HG03045 (cell line): ENCODE measurements at regions not wholly inside any gene's neighbourhood (a gene's known extent, or its start where the extent isn't known, plus 50 kb on each side); places are given as distances from the start of the nearest gene placed in this dataset.

Experiments
- ATAC-seq: cut with Tn5 transposase; IDR thresholded peaks from one replicate; pipeline ENCODE4 v1.9.1; 2021; ENCODE audit warnings: mild to moderate bottlenecking, moderate library complexity; ENCODE audit not compliant: unreplicated experiment

DNA sequence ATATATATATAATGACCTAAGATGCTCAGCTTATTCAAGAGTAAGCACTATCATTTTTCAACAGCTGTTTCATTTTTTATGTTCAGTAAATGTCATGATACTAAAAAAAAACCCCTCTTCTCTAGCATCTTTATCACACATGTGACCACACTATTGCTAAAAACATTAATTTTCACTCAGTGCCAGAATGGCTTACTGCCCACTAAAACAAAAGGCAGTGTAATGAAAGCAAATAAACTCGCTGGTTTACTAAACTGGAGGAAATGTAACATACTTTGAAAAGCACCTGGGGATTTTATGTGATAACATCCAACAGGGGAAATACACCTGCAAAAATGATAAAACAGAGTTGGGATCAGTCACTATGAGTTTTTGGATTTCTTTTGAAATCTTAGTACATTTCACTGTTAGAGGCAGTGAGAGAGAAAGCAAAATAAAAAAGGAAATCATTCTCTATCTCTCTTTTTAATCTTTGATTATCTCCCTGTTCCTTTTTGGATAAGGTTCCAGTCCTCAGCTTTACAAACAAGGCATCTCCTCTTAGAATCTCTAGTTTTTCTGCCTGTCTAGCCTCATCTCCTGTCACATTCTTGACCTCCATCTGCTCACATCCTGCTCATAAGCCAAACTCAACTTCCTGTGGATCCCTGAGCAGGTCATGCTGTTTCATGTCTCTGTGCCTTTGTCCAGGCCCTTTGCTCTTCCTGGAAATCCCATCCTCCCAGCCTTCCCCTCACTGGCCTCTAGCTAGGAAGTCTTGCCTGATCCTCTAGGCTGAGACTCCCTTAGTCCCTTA lies 338.0 kb downstream of the MAN2A1 start:
- no peak for ATAC-seq

DNA sequence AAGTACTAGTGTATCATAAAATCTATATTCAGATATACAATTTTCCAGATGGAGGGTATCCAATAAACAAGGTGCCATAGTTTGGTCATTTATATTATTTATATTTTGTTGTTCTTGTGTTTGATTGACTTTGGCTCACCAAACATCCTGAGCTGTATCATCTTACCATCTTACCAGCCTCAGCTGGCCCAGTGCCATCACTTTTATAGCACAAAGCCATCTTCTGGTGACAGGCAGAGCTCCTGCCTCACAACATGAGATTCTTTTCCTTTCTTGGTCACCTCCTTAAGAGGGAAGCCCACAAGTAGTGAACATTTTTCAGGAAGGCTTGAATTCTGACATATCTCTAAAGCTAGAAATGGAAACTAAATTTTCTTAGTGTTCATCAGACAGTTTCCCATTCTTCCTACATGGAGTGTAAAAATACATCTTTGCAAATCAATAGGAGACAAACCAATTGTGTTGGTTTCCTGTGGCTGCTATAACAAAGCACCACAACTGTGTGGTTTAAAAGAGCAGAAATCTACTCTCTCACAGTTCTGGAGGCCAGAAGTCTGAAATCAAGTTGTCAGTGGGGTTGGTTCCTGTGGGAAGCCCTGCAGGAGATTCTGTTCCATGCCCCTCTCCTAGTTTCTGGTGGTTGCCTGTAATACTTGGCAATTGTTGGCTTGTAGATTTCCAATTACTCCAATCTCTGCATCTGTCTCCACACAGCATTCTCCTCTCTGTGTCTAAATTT lies 341.8 kb downstream of the MAN2A1 start:
- ATAC-seq: no peak

DNA sequence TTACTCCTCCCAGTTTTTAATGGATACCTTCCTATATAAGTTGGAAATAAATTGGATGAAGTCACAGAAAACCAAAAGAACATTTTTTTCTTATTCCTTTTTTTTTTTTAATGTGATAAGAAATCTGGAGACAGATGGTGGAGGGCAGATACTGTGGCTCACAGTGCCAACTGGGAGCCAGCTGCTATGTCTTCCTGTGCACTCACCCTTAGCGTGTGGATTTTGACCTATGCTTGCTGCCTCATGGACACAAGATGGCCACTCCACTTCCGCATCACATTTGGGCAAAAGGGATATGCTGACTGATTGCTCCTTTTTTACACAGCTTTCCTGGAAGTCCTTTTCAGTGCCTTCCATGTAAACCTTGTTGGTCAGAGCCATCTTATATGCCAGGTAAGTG lies 342.6 kb downstream of the MAN2A1 start:
- ATAC-seq: no peak

DNA sequence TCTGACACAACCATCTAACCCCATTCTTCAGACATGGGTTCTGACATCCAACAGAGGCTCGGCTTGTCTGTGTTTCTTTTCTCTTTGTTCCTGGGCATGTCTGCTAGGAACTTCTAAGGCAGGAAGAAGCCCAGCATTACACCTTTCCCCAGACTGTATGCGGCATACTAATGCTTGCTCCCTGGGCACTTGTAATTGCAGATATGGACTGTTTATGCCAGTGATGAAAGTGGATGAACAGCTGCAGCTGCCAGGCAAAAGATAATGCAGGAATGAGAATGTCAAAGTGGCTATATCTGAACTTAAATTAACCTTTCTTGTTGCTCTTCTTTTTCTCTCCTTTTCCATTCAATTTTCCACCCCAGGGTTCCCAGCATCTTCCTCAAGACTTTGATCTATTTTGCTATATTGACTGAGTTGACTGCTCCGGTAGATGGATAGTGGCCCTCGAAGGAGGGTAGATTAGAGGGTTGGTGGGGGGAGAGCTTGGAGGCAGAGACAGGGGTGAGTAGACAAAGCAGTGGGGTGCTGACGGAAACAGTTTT lies 344.4 kb downstream of the MAN2A1 start:
- no peak for ATAC-seq

DNA sequence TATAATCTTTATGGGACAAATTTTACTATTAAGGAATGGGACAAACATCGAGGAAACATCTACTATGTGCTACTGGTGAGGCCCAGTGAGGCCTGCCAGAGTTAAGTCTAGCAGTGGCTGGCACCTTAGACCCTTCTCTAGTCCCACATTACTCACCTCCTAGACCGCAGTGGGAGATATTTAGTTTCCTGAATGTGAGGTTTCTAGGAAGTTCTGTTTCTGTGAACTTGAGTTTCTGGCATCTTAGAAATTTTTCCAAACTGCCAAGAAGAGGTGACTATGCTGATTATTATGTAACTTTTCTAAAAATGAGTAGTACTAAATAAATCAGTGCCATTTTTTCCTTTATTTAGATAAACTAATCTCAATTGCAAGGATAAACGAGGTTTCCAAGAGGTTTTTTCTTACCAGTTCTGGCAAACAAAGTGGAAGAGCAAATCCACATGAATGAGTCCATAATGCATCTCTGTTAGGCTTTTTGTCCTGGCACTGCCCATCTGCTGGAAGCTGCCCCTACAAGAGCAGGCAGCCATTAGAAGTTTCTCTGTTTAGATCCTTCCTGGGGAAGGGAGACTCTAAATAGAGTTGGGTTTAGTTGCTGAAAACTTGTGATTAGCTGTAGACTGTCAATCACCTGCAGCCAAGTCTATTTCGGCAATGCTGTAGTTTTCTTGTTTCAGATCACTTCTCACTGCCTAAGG lies 348.7 kb downstream of the MAN2A1 start:
- no peak for ATAC-seq

DNA sequence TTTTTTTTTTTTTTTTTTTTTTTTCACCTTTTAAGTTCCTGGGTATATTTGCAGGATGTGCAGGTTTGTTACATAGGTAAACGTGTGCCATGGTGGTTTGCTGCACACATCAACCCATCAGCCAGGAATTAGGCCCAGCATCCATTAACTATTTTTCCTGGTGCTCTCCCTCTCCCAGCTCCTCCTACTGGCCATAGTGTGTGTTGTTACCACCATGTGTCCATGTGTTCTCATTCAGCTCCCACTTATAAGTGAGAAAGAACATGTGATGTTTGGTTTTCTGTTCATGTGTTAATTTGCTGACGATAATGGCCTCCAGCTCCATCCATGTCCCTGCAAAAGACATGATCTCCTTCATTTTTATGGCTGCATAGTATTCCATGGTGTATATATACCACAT lies 350.5 kb downstream of the MAN2A1 start:
- no peak for ATAC-seq

DNA sequence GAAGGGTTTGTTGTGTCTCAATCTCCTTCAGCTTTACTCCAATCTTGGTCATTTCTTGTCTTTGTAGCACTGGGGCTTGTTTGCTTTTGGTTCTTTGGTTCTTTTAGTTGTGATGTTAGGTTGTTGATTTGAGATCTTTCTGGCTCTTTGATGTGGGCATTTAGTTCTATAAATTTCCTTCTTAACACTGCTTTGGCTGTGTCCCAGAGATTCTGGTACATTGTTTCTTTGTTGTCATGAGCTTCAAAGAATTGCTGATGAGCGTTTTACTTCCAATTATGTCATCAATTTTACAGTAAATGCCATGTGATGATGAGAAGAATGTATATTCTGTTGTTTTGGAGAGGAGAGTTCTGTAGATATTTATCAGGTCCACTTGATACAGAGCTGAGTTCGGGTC lies 353.3 kb downstream of the MAN2A1 start:
- ATAC-seq: no peak

DNA sequence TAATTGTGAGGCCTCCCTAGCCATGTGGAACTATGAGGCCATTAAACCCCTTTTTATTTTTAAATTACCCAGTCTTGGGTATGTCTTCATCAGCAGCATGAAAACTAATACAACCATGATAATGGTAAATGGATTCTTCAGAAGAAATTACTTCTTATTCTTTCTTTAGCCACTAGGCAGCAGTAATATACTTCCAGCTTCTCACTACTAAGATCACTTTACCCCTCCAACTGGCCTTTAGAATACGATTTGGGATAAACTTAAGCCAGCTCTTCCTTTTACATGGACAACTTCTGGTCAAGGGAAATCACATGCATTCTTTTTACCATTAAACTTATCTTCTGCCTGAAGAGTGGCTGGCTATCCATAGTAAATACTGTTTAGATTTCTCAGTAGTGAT lies 355.4 kb downstream of the MAN2A1 start:
- no peak for ATAC-seq

DNA sequence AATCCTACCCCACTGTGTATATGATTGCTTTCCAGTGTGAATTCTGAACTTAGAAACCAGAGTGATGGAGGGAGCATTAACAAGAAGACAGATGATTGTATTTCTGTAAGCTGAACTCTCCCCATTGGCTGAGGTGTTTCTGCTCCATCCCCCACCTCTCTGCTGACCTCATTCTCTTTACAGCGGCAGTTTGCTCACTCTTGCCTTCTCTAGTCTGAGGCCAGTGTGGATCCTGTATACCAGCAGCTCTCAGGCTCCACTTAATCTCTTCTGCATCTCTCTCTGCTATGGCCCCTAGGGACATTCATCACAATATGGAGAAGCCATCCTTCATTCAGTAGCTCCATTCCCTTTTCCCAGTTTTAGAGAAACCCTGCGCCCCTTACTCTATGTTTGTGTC lies 358.8 kb downstream of the MAN2A1 start:
- no peak for ATAC-seq

DNA sequence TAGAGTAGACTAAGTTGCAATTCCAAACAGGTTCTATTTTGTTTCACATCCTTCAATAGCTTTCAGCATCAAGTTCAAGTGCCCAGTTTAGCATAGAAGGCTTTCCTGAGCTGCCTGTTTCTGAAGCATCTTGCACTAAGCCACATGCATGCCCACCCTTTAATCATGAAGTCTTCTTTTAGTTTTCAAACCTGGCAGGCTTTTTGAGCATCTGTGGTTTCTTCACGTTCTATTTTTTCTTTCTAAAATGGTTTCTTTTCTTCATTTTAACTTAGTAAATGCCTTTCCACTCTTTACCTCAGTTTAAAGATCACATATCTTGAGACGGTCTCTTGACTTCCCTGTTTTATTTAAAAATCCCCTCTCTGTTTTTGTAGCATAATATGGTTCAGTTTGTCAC lies 360.1 kb downstream of the MAN2A1 start:
- ATAC-seq: no peak

DNA sequence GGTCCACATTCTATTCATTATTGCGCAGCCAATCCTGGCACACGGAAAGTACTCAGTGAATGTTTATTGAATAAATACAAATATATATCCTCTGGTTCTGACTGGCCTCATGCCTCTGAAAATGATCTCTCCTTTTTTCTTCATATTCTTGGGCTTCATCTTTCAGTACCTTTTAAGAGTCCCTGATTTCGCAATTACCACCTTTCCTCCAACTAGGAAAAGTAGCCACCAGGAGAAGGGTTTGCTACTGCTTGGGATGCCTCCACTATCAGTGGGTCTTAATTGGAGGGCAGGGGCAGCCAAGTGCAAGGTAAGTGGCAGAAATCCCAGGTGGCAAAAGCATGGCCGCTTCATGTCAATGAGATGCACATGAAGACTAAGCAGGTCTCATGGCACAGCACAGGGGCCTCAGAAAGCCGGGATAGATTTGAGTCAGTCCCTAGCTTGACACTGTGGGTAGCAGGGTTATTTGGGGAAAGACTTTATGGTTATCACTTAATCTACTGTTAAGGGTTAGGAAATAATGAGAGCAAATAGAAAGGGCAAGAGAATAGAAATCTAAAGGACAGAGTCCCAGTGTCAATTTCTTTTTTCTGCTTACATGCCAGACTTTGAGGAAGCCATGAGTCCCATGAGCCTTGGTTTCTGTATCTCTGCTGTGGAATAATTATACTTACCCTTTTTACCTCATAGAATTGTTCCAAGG lies 361.1 kb downstream of the MAN2A1 start:
- no peak for ATAC-seq

DNA sequence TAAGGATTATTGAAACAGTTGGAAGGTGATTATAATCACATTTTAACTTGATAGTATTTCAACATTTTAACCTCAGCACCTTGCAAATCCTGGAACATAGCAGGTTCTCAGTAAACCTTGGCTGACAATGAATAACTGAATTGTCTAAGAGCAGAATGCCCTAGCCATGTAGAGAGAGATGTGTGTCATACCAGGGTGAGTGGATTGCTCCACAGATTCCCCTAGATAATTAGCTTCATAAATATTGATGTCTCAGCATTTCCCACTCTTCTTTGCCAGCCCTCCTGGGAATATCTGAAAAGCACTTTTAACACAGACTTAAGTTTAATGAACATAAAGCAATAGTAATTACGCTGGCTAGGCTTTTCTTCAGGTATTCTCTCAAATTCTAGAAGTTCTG lies 363.5 kb downstream of the MAN2A1 start:
- no peak for ATAC-seq

DNA sequence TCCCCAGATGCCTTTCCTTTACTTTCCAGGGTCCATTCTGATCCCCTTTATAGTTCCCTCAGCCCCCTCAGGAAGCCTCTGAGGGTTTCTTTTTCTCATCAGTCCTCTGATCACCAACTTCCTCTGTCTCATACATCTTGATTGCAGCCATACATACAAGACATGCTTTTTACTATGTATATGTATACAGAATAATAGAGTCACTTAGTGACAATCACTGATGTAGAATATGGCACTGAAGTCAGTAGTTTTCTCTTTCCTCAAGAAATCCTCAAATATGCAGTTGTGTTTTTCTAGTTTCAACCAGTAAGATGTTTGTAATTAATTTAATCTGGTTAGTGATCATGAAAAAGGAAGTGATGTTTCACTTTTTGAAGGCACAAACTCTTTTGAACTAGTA lies 364.1 kb downstream of the MAN2A1 start:
- ATAC-seq: no peak

DNA sequence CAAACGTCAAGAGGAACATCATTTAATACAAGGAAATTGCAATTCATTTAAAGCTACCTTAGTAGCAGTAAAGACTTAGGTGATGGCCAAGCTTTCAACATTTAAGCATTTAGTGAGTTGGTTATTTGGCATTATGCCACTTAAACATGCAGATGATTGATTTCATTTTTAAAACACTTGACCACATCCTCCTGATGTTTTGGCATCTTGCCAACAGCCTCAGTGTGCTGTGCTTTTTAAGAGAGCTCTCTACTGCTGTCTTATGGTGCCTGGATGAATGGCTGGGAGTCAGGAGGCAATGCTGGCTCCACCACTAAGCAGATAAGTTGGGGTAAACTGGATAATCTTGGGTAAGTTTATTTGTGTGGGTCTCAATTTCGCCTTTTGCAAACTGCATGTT lies 364.5 kb downstream of the MAN2A1 start:
- no peak for ATAC-seq

DNA sequence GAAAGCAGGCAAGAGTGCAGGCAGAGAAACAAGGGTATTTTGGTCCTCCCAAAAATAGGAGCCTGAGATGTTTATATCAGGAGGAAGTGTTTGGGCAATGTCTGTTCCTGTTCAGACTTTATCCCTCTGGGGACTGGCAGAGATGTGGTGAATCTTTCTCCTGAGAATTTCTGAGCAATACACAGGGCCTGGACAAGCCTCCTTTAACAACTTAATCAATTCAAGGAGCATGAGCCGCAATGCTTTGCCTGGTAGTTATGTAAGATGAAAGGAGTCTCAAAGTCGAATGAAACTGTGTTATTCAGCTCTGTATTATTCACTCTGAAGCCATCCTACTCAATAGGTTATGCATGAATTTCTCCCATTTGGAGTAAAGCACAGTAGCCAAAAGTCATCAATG lies 365.6 kb downstream of the MAN2A1 start:
- no peak for ATAC-seq

DNA sequence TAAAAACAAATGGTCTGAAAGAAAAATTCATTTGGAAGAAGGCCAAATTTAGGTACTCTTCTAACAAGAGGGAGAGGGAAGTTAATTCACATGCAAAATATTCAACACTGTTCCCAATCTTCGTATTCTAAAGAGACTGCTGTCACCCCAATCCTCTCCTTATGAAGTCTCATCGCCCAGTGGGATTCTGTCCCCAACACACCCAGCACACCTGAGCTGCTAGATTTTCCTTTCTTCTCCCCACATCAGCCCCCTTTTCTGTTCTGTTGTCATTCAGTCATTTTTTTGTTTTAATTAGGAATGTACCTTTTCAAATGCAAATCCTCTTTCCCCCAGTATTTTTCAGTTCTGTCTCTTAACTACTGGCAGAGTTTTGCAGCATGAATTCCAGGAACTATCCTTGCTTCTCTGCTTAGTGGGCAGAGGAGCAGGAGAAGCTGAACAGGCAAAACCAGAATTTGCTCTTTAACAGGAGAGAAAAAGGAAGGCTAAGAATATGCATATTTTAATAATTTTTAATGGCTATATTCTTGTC lies 366.9 kb downstream of the MAN2A1 start:
- no peak for ATAC-seq

DNA sequence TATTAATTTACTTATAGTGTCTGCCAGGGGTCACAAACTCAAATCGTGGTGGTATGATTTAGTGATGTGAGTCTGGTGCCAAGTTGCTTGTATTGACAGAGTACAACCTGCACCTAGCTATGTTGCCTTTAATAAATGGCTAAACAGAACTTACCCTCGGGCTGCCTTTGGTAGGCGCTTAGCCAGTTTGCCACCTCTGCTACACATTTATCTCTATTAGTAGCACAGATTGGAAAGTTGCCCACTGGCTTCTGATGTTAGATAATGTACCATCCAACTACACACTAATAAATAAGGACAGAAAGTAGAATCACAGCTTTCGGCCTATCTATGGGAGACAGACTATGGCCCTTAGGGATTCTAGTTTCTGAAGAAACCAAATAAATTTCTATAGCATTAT lies 368.4 kb downstream of the MAN2A1 start:
- ATAC-seq: no peak

DNA sequence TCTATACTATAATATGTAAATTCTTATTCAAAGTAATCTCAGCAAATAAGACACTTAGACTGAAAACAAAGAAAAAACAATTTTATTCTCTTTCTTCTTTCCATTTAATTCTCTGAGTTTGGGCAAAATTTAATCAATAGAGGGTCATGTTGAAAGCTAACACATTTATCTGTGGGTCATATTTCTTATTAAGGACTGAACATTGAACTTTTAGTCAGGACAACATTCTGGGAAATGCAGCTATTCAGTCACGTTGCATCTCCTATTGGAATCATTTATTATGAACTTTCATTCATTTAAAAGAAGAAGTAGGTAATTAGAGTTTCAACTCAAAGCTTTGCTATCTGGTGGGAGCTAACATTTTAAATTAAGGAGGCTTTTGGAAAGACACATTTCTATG lies 372.5 kb downstream of the MAN2A1 start:
- ATAC-seq: no peak

DNA sequence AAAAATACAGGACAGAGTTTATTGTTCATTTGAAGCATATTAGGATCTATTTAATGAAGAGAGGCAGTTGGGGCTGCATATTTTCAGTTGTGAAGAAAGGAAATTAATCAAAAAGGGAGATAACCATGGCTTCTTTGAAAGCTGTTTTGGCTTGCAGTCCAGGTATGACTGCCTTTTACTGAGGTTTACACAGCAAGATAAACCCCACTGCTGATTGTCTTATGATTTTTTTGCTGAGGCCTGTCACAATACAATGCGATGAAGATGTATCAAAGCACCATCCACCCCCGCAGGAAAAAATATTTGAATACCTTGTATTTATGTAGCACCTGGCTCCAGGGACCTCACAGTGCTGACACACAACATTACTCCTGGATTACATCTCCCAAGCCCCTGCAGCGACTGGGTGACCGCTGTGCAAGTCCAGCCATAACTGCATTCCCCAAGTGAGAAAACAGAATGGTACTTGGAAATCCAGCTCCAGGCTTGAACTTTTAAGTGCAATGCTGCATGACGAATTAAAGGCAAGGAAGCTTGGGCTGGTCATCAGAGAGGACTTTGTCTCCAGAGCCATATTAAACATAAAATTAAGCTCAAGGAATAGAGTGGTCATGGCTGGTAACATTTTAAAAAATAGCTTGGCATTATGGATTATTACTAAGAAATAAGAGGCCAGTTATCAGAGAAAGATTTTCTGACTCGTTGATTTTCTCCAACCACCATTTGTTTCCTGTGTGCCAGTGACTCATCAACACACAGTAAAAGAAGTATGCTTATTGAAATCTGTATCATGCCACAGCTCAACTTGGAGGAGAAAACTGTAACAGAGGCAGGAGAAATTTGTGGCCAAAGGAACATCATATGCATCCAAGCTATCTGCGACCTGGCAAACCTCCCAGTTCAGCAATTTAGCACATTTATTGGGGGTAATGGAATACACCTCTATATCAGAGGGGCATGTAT lies 374.2 kb downstream of the MAN2A1 start:
- no peak for ATAC-seq
